ENCODE measurements at regions not wholly inside any gene's neighbourhood (a gene's known extent, or its start where the extent isn't known, plus 50 kb on each side); places are given as distances from the start of the nearest gene placed in this dataset.

GRCh38 chr3:6074952-6075351, 786.0 kb upstream of the GRM7 start:
- H3K4me3 ChIP-seq (ENCODE audit: low read length): no peak overlapping the region
- H3K9ac ChIP-seq (ENCODE audit: low read length): no peak overlapping the region
- TF ChIP-seq, protein P1, sequence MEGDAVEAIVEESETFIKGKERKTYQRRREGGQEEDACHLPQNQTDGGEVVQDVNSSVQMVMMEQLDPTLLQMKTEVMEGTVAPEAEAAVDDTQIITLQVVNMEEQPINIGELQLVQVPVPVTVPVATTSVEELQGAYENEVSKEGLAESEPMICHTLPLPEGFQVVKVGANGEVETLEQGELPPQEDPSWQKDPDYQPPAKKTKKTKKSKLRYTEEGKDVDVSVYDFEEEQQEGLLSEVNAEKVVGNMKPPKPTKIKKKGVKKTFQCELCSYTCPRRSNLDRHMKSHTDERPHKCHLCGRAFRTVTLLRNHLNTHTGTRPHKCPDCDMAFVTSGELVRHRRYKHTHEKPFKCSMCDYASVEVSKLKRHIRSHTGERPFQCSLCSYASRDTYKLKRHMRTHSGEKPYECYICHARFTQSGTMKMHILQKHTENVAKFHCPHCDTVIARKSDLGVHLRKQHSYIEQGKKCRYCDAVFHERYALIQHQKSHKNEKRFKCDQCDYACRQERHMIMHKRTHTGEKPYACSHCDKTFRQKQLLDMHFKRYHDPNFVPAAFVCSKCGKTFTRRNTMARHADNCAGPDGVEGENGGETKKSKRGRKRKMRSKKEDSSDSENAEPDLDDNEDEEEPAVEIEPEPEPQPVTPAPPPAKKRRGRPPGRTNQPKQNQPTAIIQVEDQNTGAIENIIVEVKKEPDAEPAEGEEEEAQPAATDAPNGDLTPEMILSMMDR (IDR thresholded peaks at IDR 0.05; ENCODE audit: low read length): no peak
- TF ChIP-seq EZH2 (optimal IDR thresholded peaks at IDR 0.05; ENCODE audit: low read depth, low read length): no peak
- no peak for TF ChIP-seq EZH2phosphoT487 (IDR thresholded peaks at IDR 0.05; ENCODE audit: low read length)
- H3K27ac ChIP-seq (ENCODE audit: low read length): no peak overlapping the region
- no peaks in the 10 kb centered on the region for H4K20me1 ChIP-seq (ENCODE audit: insufficient read depth, low read length)
- no peaks in the 10 kb centered on the region for H3K27me3 ChIP-seq (replicated peaks; ENCODE audit: insufficient read depth, low read length)
- no peaks in the 10 kb centered on the region for H3K9me3 ChIP-seq (replicated peaks; ENCODE audit: insufficient read depth, low read length)
- H3K36me3 ChIP-seq (replicated peaks; ENCODE audit: insufficient read depth, low read length): no peaks in the 10 kb centered on the region
- H2AFZ ChIP-seq (ENCODE audit: low read length): no peak overlapping the region
- H3K9me2 ChIP-seq (replicated peaks; ENCODE audit: insufficient read depth, low read length): no peaks in the 10 kb centered on the region
- DNase-seq: no peak
- H3K4me1 ChIP-seq (ENCODE audit: low read length): no peaks in the 10 kb centered on the region
- no peaks in the 10 kb centered on the region for H3F3A ChIP-seq (ENCODE audit: insufficient read depth, low read length)
- H3K79me2 ChIP-seq (ENCODE audit: low read length): no peaks in the 10 kb centered on the region
- no peak overlapping the region for H3K4me2 ChIP-seq (ENCODE audit: low read depth, low read length)

GRCh38 chr3:6078436-6078835, 782.5 kb upstream of the GRM7 start:
- no peaks in the 10 kb centered on the region for H3F3A ChIP-seq (ENCODE audit: insufficient read depth, low read length)
- DNase-seq: no peak
- no peaks in the 10 kb centered on the region for H3K27me3 ChIP-seq (replicated peaks; ENCODE audit: insufficient read depth, low read length)
- no peaks in the 10 kb centered on the region for H3K4me1 ChIP-seq (ENCODE audit: low read length)
- TF ChIP-seq, protein P1 (IDR thresholded peaks at IDR 0.05; ENCODE audit: low read length): no peak
- TF ChIP-seq EZH2phosphoT487 (IDR thresholded peaks at IDR 0.05; ENCODE audit: low read length) (no peak), EZH2 (optimal IDR thresholded peaks at IDR 0.05; ENCODE audit: low read depth, low read length) (no peak)
- H3K4me2 ChIP-seq (ENCODE audit: low read depth, low read length): no peak overlapping the region
- H2AFZ ChIP-seq (ENCODE audit: low read length): no peak overlapping the region
- H3K79me2 ChIP-seq (ENCODE audit: low read length): no peaks in the 10 kb centered on the region
- no peak overlapping the region for H3K27ac ChIP-seq (ENCODE audit: low read length)
- no peaks in the 10 kb centered on the region for H4K20me1 ChIP-seq (ENCODE audit: insufficient read depth, low read length)
- no peaks in the 10 kb centered on the region for H3K36me3 ChIP-seq (replicated peaks; ENCODE audit: insufficient read depth, low read length)
- no peaks in the 10 kb centered on the region for H3K9me2 ChIP-seq (replicated peaks; ENCODE audit: insufficient read depth, low read length)
- no peaks in the 10 kb centered on the region for H3K9me3 ChIP-seq (replicated peaks; ENCODE audit: insufficient read depth, low read length)
- no peak overlapping the region for H3K9ac ChIP-seq (ENCODE audit: low read length)
- no peak overlapping the region for H3K4me3 ChIP-seq (ENCODE audit: low read length)

GRCh38 chr3:6079011-6079410, 781.9 kb upstream of the GRM7 start:
- Histone ChIP-seq H3K4me2 (ENCODE audit: low read depth, low read length) (no peak overlapping the region), H3K27ac (ENCODE audit: low read length) (no peak overlapping the region), H2AFZ (ENCODE audit: low read length) (no peak overlapping the region), H3K9me2 (replicated peaks; ENCODE audit: insufficient read depth, low read length) (no peaks in the 10 kb centered on the region), H3K36me3 (replicated peaks; ENCODE audit: insufficient read depth, low read length) (no peaks in the 10 kb centered on the region), H3K9me3 (replicated peaks; ENCODE audit: insufficient read depth, low read length) (no peaks in the 10 kb centered on the region), H3K9ac (ENCODE audit: low read length) (no peak overlapping the region), H3K79me2 (ENCODE audit: low read length) (no peaks in the 10 kb centered on the region), H3K27me3 (replicated peaks; ENCODE audit: insufficient read depth, low read length) (no peaks in the 10 kb centered on the region), H3F3A (ENCODE audit: insufficient read depth, low read length) (no peaks in the 10 kb centered on the region), H3K4me3 (ENCODE audit: low read length) (no peak overlapping the region), H3K4me1 (ENCODE audit: low read length) (no peaks in the 10 kb centered on the region), H4K20me1 (ENCODE audit: insufficient read depth, low read length) (no peaks in the 10 kb centered on the region)
- DNase-seq: no peak
- no peak for TF ChIP-seq EZH2 (optimal IDR thresholded peaks at IDR 0.05; ENCODE audit: low read depth, low read length)
- TF ChIP-seq EZH2phosphoT487 (IDR thresholded peaks at IDR 0.05; ENCODE audit: low read length): no peak
- TF ChIP-seq, protein P1 (IDR thresholded peaks at IDR 0.05; ENCODE audit: low read length): no peak
